ENCODE measurements at regions not wholly inside any gene's neighbourhood (a gene's known extent, or its start where the extent isn't known, plus 50 kb on each side); places are given as distances from the start of the nearest gene placed in this dataset.

DNA sequence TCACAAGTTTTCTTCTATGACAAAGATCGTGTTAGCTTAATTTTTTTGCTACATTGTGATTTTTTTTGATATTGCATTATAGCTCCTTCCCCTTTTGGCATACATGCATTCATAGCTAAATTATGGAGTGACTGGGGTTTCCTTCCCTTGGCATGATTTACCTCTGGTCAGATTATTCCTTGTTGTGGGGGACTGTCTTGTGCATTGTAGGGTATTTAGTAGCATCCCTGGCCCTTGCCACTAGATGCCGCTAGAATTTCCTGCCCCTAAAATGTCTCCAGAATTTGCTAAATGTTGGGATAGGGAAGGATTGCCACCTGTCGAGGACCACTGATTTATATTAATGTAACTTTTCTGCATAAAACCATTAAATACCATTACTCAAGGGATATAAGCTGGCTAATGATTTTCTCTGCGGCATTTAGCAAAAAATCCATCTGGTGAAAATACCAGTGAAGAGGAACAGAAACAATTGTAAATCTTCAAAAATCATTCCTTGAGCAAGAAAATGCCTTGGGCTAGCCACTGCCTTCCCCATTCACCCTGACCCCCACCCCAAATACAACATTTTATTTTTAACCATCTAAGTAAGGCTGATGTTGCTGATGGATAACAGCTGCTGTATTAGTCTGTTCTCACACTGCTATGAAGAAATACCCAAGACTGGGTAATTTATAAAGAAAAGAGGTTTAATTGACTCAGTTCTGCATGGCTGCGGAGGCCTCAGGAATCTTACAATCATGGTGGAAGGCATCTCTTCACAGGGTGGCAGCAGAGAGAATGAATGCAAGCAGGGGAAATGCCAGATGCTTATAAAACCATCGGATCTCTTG lies 195.2 kb downstream of the MAP2K6 start:
- Histone ChIP-seq H3K27me3 (no peaks in the 10 kb centered on the region), H3K36me3 (no peaks in the 10 kb centered on the region), H3K27ac (peak overlapping the region in 1 of 2 donors; percentile 33), H3K4me3 (no peak overlapping the region), H3K9me3 (no peaks in the 10 kb centered on the region), H3K4me1 (no peaks in the 10 kb centered on the region)
- DNase-seq: no peak
- no peak for TF ChIP-seq POLR2A (IDR thresholded peaks at IDR 0.05)
- TF ChIP-seq, protein P1, sequence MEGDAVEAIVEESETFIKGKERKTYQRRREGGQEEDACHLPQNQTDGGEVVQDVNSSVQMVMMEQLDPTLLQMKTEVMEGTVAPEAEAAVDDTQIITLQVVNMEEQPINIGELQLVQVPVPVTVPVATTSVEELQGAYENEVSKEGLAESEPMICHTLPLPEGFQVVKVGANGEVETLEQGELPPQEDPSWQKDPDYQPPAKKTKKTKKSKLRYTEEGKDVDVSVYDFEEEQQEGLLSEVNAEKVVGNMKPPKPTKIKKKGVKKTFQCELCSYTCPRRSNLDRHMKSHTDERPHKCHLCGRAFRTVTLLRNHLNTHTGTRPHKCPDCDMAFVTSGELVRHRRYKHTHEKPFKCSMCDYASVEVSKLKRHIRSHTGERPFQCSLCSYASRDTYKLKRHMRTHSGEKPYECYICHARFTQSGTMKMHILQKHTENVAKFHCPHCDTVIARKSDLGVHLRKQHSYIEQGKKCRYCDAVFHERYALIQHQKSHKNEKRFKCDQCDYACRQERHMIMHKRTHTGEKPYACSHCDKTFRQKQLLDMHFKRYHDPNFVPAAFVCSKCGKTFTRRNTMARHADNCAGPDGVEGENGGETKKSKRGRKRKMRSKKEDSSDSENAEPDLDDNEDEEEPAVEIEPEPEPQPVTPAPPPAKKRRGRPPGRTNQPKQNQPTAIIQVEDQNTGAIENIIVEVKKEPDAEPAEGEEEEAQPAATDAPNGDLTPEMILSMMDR (IDR thresholded peaks at IDR 0.05): no peak
- intact Hi-C loops (cut with DNase I; ENCODE audit: low total_unique reads): no loop called here

DNA sequence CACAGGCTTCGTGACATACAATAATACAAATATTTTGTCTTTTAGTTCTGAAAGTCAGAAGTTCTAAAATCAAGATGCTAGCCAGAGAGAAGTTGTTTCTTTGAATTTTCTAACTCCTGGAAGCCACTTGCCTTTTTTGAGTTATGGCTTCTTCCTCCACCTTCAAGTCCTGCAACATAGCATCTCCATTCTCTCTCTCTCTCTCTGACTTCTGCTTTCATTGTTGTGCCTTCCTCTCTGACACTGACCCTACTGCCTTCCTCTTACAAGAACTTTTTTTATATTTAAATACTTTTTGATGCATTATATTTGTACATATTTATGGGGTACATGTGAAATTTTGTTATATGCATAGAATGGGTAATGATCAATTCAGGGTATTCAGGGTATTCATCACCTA lies 205.9 kb downstream of the MAP2K6 start:
- Histone ChIP-seq H3K27me3 (no peaks in the 10 kb centered on the region), H3K9me3 (no peaks in the 10 kb centered on the region), H3K4me3 (no peak overlapping the region), H3K27ac (no peak overlapping the region), H3K36me3 (no peaks in the 10 kb centered on the region), H3K4me1 (no peaks in the 10 kb centered on the region)
- DNase-seq: no peak
- no peak for TF ChIP-seq POLR2A (IDR thresholded peaks at IDR 0.05)
- TF ChIP-seq, protein P1 (IDR thresholded peaks at IDR 0.05): no peak
- intact Hi-C loops (cut with DNase I; ENCODE audit: low total_unique reads): no loop called here

DNA sequence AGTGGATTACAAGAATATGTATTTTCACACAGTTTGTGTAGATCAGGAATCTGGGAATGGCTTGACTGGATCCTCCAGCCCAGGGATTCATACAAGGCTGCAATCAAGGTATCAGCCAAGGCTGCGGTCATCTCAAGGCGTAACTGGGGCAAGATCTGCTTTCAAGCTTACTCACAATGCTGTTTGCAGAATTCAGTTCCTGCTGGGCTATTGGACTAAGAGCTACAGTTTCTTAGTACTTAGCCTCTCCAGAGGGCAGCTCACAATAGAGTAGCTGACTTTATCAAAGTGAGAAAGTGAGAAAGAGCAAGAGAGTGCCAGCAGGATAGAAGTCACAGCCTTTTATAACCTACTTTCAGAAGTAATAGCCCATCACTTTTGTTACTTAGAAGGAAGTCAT lies 211.0 kb downstream of the MAP2K6 start:
- Histone ChIP-seq H3K36me3 (no peaks in the 10 kb centered on the region), H3K4me1 (no peaks in the 10 kb centered on the region), H3K9me3 (no peaks in the 10 kb centered on the region), H3K27me3 (no peaks in the 10 kb centered on the region), H3K27ac (no peak overlapping the region), H3K4me3 (no peak overlapping the region)
- TF ChIP-seq, protein P1 (IDR thresholded peaks at IDR 0.05): no peak
- no peak for TF ChIP-seq POLR2A (IDR thresholded peaks at IDR 0.05)
- intact Hi-C loops (cut with DNase I; ENCODE audit: low total_unique reads): no loop called here
- no peak for DNase-seq

DNA sequence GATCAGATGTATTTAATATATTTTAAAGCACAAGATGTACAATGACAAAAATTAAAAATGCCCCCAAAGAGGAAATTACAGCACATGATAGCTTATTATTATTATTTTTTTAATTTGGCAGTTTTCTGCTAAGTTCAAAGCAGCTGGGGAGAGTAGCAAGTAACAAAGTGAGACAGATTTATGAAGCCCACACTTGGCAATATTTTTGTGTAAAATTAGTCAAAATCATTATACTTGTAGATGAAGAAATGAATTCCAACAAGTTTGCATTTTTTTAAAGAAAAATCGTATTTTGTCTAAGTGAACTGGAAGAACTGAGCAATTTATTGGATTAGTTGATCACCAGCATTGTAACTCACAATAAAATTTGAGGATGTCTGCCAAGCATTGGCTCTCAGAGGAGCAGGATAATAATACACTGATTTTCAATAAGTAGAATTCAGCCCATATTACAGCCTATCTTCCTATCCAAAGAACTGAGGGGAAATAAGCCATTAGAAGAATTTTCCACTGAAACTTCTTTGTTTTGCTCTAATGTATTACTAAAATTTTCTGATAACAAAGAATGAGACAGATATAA lies 215.6 kb downstream of the MAP2K6 start:
- no peaks in the 10 kb centered on the region for H3K27me3 ChIP-seq
- no peaks in the 10 kb centered on the region for H3K9me3 ChIP-seq
- no peak overlapping the region for H3K27ac ChIP-seq
- intact Hi-C loops (cut with DNase I; ENCODE audit: low total_unique reads): no loop called here
- H3K36me3 ChIP-seq: no peaks in the 10 kb centered on the region
- no peaks in the 10 kb centered on the region for H3K4me1 ChIP-seq
- no peak overlapping the region for H3K4me3 ChIP-seq
- TF ChIP-seq, protein P1 (IDR thresholded peaks at IDR 0.05): no peak
- TF ChIP-seq POLR2A (IDR thresholded peaks at IDR 0.05): no peak
- no peak for DNase-seq

DNA sequence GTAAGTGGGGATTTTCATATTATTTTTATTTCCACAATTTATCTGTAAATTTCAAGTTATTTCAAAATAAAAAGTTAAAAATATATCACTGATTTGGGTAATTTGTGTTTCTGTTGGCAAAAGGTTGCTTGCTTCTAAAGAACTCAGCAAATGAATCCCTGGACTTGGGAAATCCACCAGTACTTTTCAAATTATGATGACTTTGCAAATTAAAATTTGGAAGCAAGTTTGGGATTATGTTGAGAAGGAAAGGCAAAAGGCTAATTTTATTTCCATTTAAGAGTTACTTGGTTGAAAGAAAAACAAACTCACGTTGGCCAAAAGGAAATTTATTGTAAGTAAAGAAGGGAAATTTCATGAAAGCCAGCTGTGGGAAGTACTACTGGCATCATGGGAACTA lies 220.3 kb downstream of the MAP2K6 start:
- TF ChIP-seq POLR2A (IDR thresholded peaks at IDR 0.05): no peak
- TF ChIP-seq, protein P1 (IDR thresholded peaks at IDR 0.05): no peak
- DNase-seq: no peak
- Histone ChIP-seq H3K4me3 (no peak overlapping the region), H3K27ac (no peak overlapping the region), H3K27me3 (no peaks in the 10 kb centered on the region), H3K4me1 (no peaks in the 10 kb centered on the region), H3K36me3 (no peaks in the 10 kb centered on the region), H3K9me3 (no peaks in the 10 kb centered on the region)
- intact Hi-C loops (cut with DNase I; ENCODE audit: low total_unique reads): no loop called here
